ENCODE measurements at regions not wholly inside any gene's neighbourhood (a gene's known extent, or its start where the extent isn't known, plus 50 kb on each side); places are given as distances from the start of the nearest gene placed in this dataset.
A peak's percentile ranks its signal among the peaks of the same experiment; 100 is the strongest.
"Not testable (repeated sequence)": the region's sequence is repeated elsewhere in the genome, so short reads cannot be mapped to it uniquely, and the experiment has no call there.

GRCh38 chr2:8608411-8608954 is 73.4 kb upstream of the ID2 start:
- H3K27ac ChIP-seq (ENCODE audit: low read length, poor library complexity, severe bottlenecking) = no peak overlapping the region
- no peak overlapping the region for H3K4me3 ChIP-seq (ENCODE audit: insufficient read depth in 1 of 2, low read depth in 1 of 2, low read length in 2 of 2)
- H2AFZ ChIP-seq (ENCODE audit: low read depth, low read length) = no peak overlapping the region
- H3K4me1 ChIP-seq (ENCODE audit: control insufficient read depth, insufficient read depth, low read depth, low read length) = peaks cover 5% of the 10 kb centered on the region
- H3K14ac ChIP-seq (ENCODE audit: low read length in 2 of 2) = no peak overlapping the region
- peaks cover 0 to 16% of the 10 kb centered on the region in 2 experiments for H3K27me3 ChIP-seq (ENCODE audit: control insufficient read depth in 1 of 2, insufficient read depth in 1 of 2, low read length in 2 of 2)
- H4K8ac ChIP-seq (ENCODE audit: low read length) = no peak overlapping the region
- no peak overlapping the region for H4K91ac ChIP-seq (ENCODE audit: low read length)
- no peak overlapping the region for H3K4me2 ChIP-seq (ENCODE audit: low read length, poor library complexity, severe bottlenecking)
- peaks cover 2% of the 10 kb centered on the region for H3K9me3 ChIP-seq (ENCODE audit: control insufficient read depth, low read length)
- peak; percentile 24 for DNase-seq
- no peak overlapping the region for H2BK120ac ChIP-seq (ENCODE audit: low read depth, low read length)
- H2AK5ac ChIP-seq (ENCODE audit: low read length, severe bottlenecking) = no peak overlapping the region
- no peak overlapping the region for H2BK5ac ChIP-seq (ENCODE audit: low read depth, low read length, poor library complexity, severe bottlenecking)
- 80% methylated on average over 3 of the region's 6 CpGs for WGBS
- no peak overlapping the region for H3K4ac ChIP-seq (ENCODE audit: low read depth in 1 of 2, low read length in 2 of 2)
- no peaks in the 10 kb centered on the region for H3K36me3 ChIP-seq (ENCODE audit: control insufficient read depth in 1 of 2, insufficient read depth in 2 of 2, low read depth in 1 of 2, low read length in 2 of 2)
- H3K18ac ChIP-seq (ENCODE audit: low read depth in 1 of 2, low read length in 2 of 2) = peak overlapping the region in 1 of 2 experiments; percentile 42
- H3K9ac ChIP-seq (ENCODE audit: low read length) = no peak overlapping the region
- H3K79me1 ChIP-seq (replicated peaks; ENCODE audit: low read length, poor library complexity, severe bottlenecking) = no peaks in the 10 kb centered on the region
- no peak overlapping the region for H3K23ac ChIP-seq (ENCODE audit: low read length in 2 of 2)
- H2BK12ac ChIP-seq (ENCODE audit: low read length in 2 of 2) = peak overlapping the region in 1 of 2 experiments; percentile 42
- H2BK15ac ChIP-seq (ENCODE audit: low read depth, poor library complexity, severe bottlenecking) = no peak overlapping the region

- DNase-seq = peak; percentile 43
- Histone ChIP-seq H3K79me1 (replicated peaks; ENCODE audit: low read length, poor library complexity, severe bottlenecking) (no peaks in the 10 kb centered on the region), H4K91ac (ENCODE audit: low read length) (peak overlapping the region; percentile 29), H2BK12ac (ENCODE audit: low read length in 2 of 2) (peak overlapping the region in 1 of 2 experiments; percentile 31), H2BK15ac (ENCODE audit: low read depth, poor library complexity, severe bottlenecking) (peak overlapping the region; percentile 56), H3K27me3 (ENCODE audit: control insufficient read depth in 1 of 2, insufficient read depth in 1 of 2, low read length in 2 of 2) (peaks cover 0 to 25% of the 10 kb centered on the region in 2 experiments), H3K9ac (ENCODE audit: low read length) (no peak overlapping the region), H2AK5ac (ENCODE audit: low read length, severe bottlenecking) (no peak overlapping the region), H2AFZ (ENCODE audit: low read depth, low read length) (no peak overlapping the region), H3K4me1 (ENCODE audit: control insufficient read depth, insufficient read depth, low read depth, low read length) (peaks cover 5% of the 10 kb centered on the region), H3K4me3 (ENCODE audit: insufficient read depth in 1 of 2, low read depth in 1 of 2, low read length in 2 of 2) (no peak overlapping the region), H2BK120ac (ENCODE audit: low read depth, low read length) (no peak overlapping the region), H3K14ac (ENCODE audit: low read length in 2 of 2) (no peak overlapping the region), H3K4me2 (ENCODE audit: low read length, poor library complexity, severe bottlenecking) (no peak overlapping the region), H3K36me3 (ENCODE audit: control insufficient read depth in 1 of 2, insufficient read depth in 2 of 2, low read depth in 1 of 2, low read length in 2 of 2) (no peaks in the 10 kb centered on the region), H2BK5ac (ENCODE audit: low read depth, low read length, poor library complexity, severe bottlenecking) (no peak overlapping the region), H4K8ac (ENCODE audit: low read length) (peak overlapping the region; percentile 5), H3K9me3 (ENCODE audit: control insufficient read depth, low read length) (peaks cover 3% of the 10 kb centered on the region), H3K18ac (ENCODE audit: low read depth in 1 of 2, low read length in 2 of 2) (no peak overlapping the region), H3K27ac (ENCODE audit: low read length, poor library complexity, severe bottlenecking) (no peak overlapping the region), H3K4ac (ENCODE audit: low read depth in 1 of 2, low read length in 2 of 2) (no peak overlapping the region), H3K23ac (ENCODE audit: low read length in 2 of 2) (no peak overlapping the region)
- WGBS = 26% methylated on average over 4 of the region's 5 CpGs
Measured at GRCh38 chr2:8609357-8609811, 72.5 kb upstream of the ID2 start.

GRCh38 chr2:8610775-8611174 is 71.1 kb upstream of the ID2 start:
- H3K4me3 ChIP-seq (ENCODE audit: insufficient read depth in 1 of 2, low read depth in 1 of 2, low read length in 2 of 2); H3K4me2 ChIP-seq (ENCODE audit: low read length, poor library complexity, severe bottlenecking); H2BK120ac ChIP-seq (ENCODE audit: low read depth, low read length); H3K4me1 ChIP-seq (ENCODE audit: control insufficient read depth, insufficient read depth, low read depth, low read length); H3K27ac ChIP-seq (ENCODE audit: low read length, poor library complexity, severe bottlenecking); H2BK5ac ChIP-seq (ENCODE audit: low read depth, low read length, poor library complexity, severe bottlenecking); H3K14ac ChIP-seq (ENCODE audit: low read length in 2 of 2); H4K8ac ChIP-seq (ENCODE audit: low read length); H3K23ac ChIP-seq (ENCODE audit: low read length in 2 of 2); H3K9me3 ChIP-seq (ENCODE audit: control insufficient read depth, low read length); H3K9ac ChIP-seq (ENCODE audit: low read length); H3K4ac ChIP-seq (ENCODE audit: low read depth in 1 of 2, low read length in 2 of 2); H3K36me3 ChIP-seq (ENCODE audit: control insufficient read depth in 1 of 2, insufficient read depth in 2 of 2, low read depth in 1 of 2, low read length in 2 of 2); H2BK12ac ChIP-seq (ENCODE audit: low read length in 2 of 2); H2AFZ ChIP-seq (ENCODE audit: low read depth, low read length); H2AK5ac ChIP-seq (ENCODE audit: low read length, severe bottlenecking); H3K79me1 ChIP-seq (replicated peaks; ENCODE audit: low read length, poor library complexity, severe bottlenecking); H2BK15ac ChIP-seq (ENCODE audit: low read depth, poor library complexity, severe bottlenecking); DNase-seq; H3K18ac ChIP-seq (ENCODE audit: low read depth in 1 of 2, low read length in 2 of 2); H4K91ac ChIP-seq (ENCODE audit: low read length): not testable (repeated sequence)
- 100% methylated on average over 2 of the region's 3 CpGs for WGBS
- H3K27me3 ChIP-seq (ENCODE audit: control insufficient read depth in 1 of 2, insufficient read depth in 1 of 2, low read length in 2 of 2) = peaks cover 0 to 39% of the 10 kb centered on the region in 2 experiments

GRCh38 chr2:8611246-8611645 is 70.6 kb upstream of the ID2 start:
- DNase-seq = no peak
- 85% methylated on average over 7 of the region's 7 CpGs for WGBS
- Histone ChIP-seq H3K14ac (ENCODE audit: low read length in 2 of 2) (no peak overlapping the region), H3K79me1 (replicated peaks; ENCODE audit: low read length, poor library complexity, severe bottlenecking) (no peaks in the 10 kb centered on the region), H3K27ac (ENCODE audit: low read length, poor library complexity, severe bottlenecking) (no peak overlapping the region), H2AK5ac (ENCODE audit: low read length, severe bottlenecking) (no peak overlapping the region), H3K4me1 (ENCODE audit: control insufficient read depth, insufficient read depth, low read depth, low read length) (peaks cover 3% of the 10 kb centered on the region), H3K4me2 (ENCODE audit: low read length, poor library complexity, severe bottlenecking) (no peak overlapping the region), H2BK12ac (ENCODE audit: low read length in 2 of 2) (no peak overlapping the region), H2BK5ac (ENCODE audit: low read depth, low read length, poor library complexity, severe bottlenecking) (no peak overlapping the region), H3K27me3 (ENCODE audit: control insufficient read depth in 1 of 2, insufficient read depth in 1 of 2, low read length in 2 of 2) (peaks cover 0 to 44% of the 10 kb centered on the region in 2 experiments), H3K4ac (ENCODE audit: low read depth in 1 of 2, low read length in 2 of 2) (no peak overlapping the region), H3K36me3 (ENCODE audit: control insufficient read depth in 1 of 2, insufficient read depth in 2 of 2, low read depth in 1 of 2, low read length in 2 of 2) (no peaks in the 10 kb centered on the region), H3K4me3 (ENCODE audit: insufficient read depth in 1 of 2, low read depth in 1 of 2, low read length in 2 of 2) (no peak overlapping the region), H3K18ac (ENCODE audit: low read depth in 1 of 2, low read length in 2 of 2) (no peak overlapping the region), H2BK120ac (ENCODE audit: low read depth, low read length) (no peak overlapping the region), H4K91ac (ENCODE audit: low read length) (no peak overlapping the region), H3K23ac (ENCODE audit: low read length in 2 of 2) (no peak overlapping the region), H2AFZ (ENCODE audit: low read depth, low read length) (no peak overlapping the region), H3K9me3 (ENCODE audit: control insufficient read depth, low read length) (peaks cover 8% of the 10 kb centered on the region), H2BK15ac (ENCODE audit: low read depth, poor library complexity, severe bottlenecking) (no peak overlapping the region), H4K8ac (ENCODE audit: low read length) (no peak overlapping the region), H3K9ac (ENCODE audit: low read length) (no peak overlapping the region)

Measured in mesenchymal stem cell (in vitro differentiated cells and primary cell).